Esophagus muscularis mucosa (tissue), 3 donors: ENCODE measurements at regions not wholly inside any gene's neighbourhood (a gene's known extent, or its start where the extent isn't known, plus 50 kb on each side); places are given as distances from the start of the nearest gene placed in this dataset.

Source experiments
- CTCF ChIP-seq, 3 experiments: fragments of 200-600 bp in 2 of 3; fragments of 450-650 bp in 1 of 3; sonication (generic) in 2 of 3; IDR thresholded peaks; one replicate each; pipeline ENCODE4 v1.5.1; 2017 to 2019; ENCODE audit warnings: antibody characterized with exemption in 3 of 3, mild to moderate bottlenecking in 2 of 3, moderate library complexity in 1 of 3
- EP300 ChIP-seq: sonication (generic); formaldehyde crosslinking; IDR thresholded peaks from one replicate; pipeline ENCODE4 v1.6.1; 2017; ENCODE audit warnings: antibody characterized with exemption

GRCh38 chr10:120368338-120368737, 88.7 kb upstream of the PLPP4 start:
- TF ChIP-seq EP300 (no peak), CTCF (IDR thresholded peaks at IDR 0.05) (no peak)
